ENCODE measurements at regions not wholly inside any gene's neighbourhood (a gene's known extent, or its start where the extent isn't known, plus 50 kb on each side); places are given as distances from the start of the nearest gene placed in this dataset.

GRCh38 chr18:47422524-47422923 is 171.1 kb upstream of the SKOR2 start:
- no peaks in the 10 kb centered on the region for H3K9me3 ChIP-seq (ENCODE audit: low read length)
- H3K9ac ChIP-seq (ENCODE audit: low read length) = no peak overlapping the region
- H3K36me3 ChIP-seq (ENCODE audit: insufficient read depth, low read length) = no peaks in the 10 kb centered on the region
- no peak overlapping the region for H3K27ac ChIP-seq (ENCODE audit: low read depth, low read length)
- no peaks in the 10 kb centered on the region for H3K4me1 ChIP-seq (ENCODE audit: insufficient read depth, low read length)
- H3K27me3 ChIP-seq (ENCODE audit: control insufficient read depth in 1 of 2, insufficient read depth in 2 of 2, low read length in 2 of 2) = no peaks in the 10 kb centered on the region
- no peak overlapping the region for H3K4me3 ChIP-seq (ENCODE audit: low read depth in 1 of 2, low read length in 2 of 2)

- H3K9me3 ChIP-seq (ENCODE audit: low read length) = no peaks in the 10 kb centered on the region
- no peak overlapping the region for H3K4me3 ChIP-seq (ENCODE audit: low read depth in 1 of 2, low read length in 2 of 2)
- H3K27me3 ChIP-seq (ENCODE audit: control insufficient read depth in 1 of 2, insufficient read depth in 2 of 2, low read length in 2 of 2) = no peaks in the 10 kb centered on the region
- H3K4me1 ChIP-seq (ENCODE audit: insufficient read depth, low read length) = no peaks in the 10 kb centered on the region
- H3K27ac ChIP-seq (ENCODE audit: low read depth, low read length) = no peak overlapping the region
- H3K36me3 ChIP-seq (ENCODE audit: insufficient read depth, low read length) = no peaks in the 10 kb centered on the region
- H3K9ac ChIP-seq (ENCODE audit: low read length) = no peak overlapping the region
Measured at GRCh38 chr18:47420130-47420529, 168.7 kb upstream of the SKOR2 start.

GRCh38 chr18:47418746-47419145 is 167.3 kb upstream of the SKOR2 start:
- Histone ChIP-seq H3K27me3 (ENCODE audit: control insufficient read depth in 1 of 2, insufficient read depth in 2 of 2, low read length in 2 of 2) (no peaks in the 10 kb centered on the region), H3K4me3 (ENCODE audit: low read depth in 1 of 2, low read length in 2 of 2) (no peak overlapping the region), H3K4me1 (ENCODE audit: insufficient read depth, low read length) (no peaks in the 10 kb centered on the region), H3K36me3 (ENCODE audit: insufficient read depth, low read length) (no peaks in the 10 kb centered on the region), H3K9me3 (ENCODE audit: low read length) (no peaks in the 10 kb centered on the region), H3K9ac (ENCODE audit: low read length) (no peak overlapping the region), H3K27ac (ENCODE audit: low read depth, low read length) (no peak overlapping the region)

GRCh38 chr18:47417807-47418206 is 166.3 kb upstream of the SKOR2 start:
- Histone ChIP-seq H3K27me3 (ENCODE audit: control insufficient read depth in 1 of 2, insufficient read depth in 2 of 2, low read length in 2 of 2) (no peaks in the 10 kb centered on the region), H3K36me3 (ENCODE audit: insufficient read depth, low read length) (no peaks in the 10 kb centered on the region)

GRCh38 chr18:47415881-47416280 is 164.4 kb upstream of the SKOR2 start:
- Histone ChIP-seq H3K9ac (ENCODE audit: low read length) (no peak overlapping the region), H3K4me1 (ENCODE audit: insufficient read depth, low read length) (no peaks in the 10 kb centered on the region), H3K36me3 (ENCODE audit: insufficient read depth, low read length) (no peaks in the 10 kb centered on the region), H3K9me3 (ENCODE audit: low read length) (no peaks in the 10 kb centered on the region), H3K4me3 (ENCODE audit: low read depth in 1 of 2, low read length in 2 of 2) (no peak overlapping the region), H3K27ac (ENCODE audit: low read depth, low read length) (no peak overlapping the region), H3K27me3 (ENCODE audit: control insufficient read depth in 1 of 2, insufficient read depth in 2 of 2, low read length in 2 of 2) (no peaks in the 10 kb centered on the region)

More at GRCh38 chr18:47417807-47418206, 166.3 kb upstream of the SKOR2 start:
- H3K9me3 ChIP-seq (ENCODE audit: low read length) = no peaks in the 10 kb centered on the region
- no peak overlapping the region for H3K27ac ChIP-seq (ENCODE audit: low read depth, low read length)
- H3K4me1 ChIP-seq (ENCODE audit: insufficient read depth, low read length) = no peaks in the 10 kb centered on the region
- H3K9ac ChIP-seq (ENCODE audit: low read length) = no peak overlapping the region
- no peak overlapping the region for H3K4me3 ChIP-seq (ENCODE audit: low read depth in 1 of 2, low read length in 2 of 2)

- H3K27me3 ChIP-seq (ENCODE audit: control insufficient read depth in 1 of 2, insufficient read depth in 2 of 2, low read length in 2 of 2) = no peaks in the 10 kb centered on the region
- no peak overlapping the region for H3K9ac ChIP-seq (ENCODE audit: low read length)
- H3K4me3 ChIP-seq (ENCODE audit: low read depth in 1 of 2, low read length in 2 of 2) = no peak overlapping the region
- H3K9me3 ChIP-seq (ENCODE audit: low read length) = no peaks in the 10 kb centered on the region
- no peaks in the 10 kb centered on the region for H3K36me3 ChIP-seq (ENCODE audit: insufficient read depth, low read length)
- no peaks in the 10 kb centered on the region for H3K4me1 ChIP-seq (ENCODE audit: insufficient read depth, low read length)
- no peak overlapping the region for H3K27ac ChIP-seq (ENCODE audit: low read depth, low read length)
Measured at GRCh38 chr18:47413327-47413726, 161.9 kb upstream of the SKOR2 start.

- no peaks in the 10 kb centered on the region for H3K27me3 ChIP-seq (ENCODE audit: control insufficient read depth in 1 of 2, insufficient read depth in 2 of 2, low read length in 2 of 2)
- H3K4me3 ChIP-seq (ENCODE audit: low read depth in 1 of 2, low read length in 2 of 2) = no peak overlapping the region
- no peak overlapping the region for H3K9ac ChIP-seq (ENCODE audit: low read length)
- H3K9me3 ChIP-seq (ENCODE audit: low read length) = no peaks in the 10 kb centered on the region
- H3K4me1 ChIP-seq (ENCODE audit: insufficient read depth, low read length) = no peaks in the 10 kb centered on the region
- H3K36me3 ChIP-seq (ENCODE audit: insufficient read depth, low read length) = no peaks in the 10 kb centered on the region
- H3K27ac ChIP-seq (ENCODE audit: low read depth, low read length) = no peak overlapping the region
Measured at GRCh38 chr18:47412924-47413323, 161.5 kb upstream of the SKOR2 start.

GRCh38 chr18:47411159-47411558 is 159.7 kb upstream of the SKOR2 start:
- Histone ChIP-seq H3K36me3 (ENCODE audit: insufficient read depth, low read length) (no peaks in the 10 kb centered on the region), H3K27ac (ENCODE audit: low read depth, low read length) (no peak overlapping the region), H3K9ac (ENCODE audit: low read length) (no peak overlapping the region), H3K9me3 (ENCODE audit: low read length) (no peaks in the 10 kb centered on the region), H3K27me3 (ENCODE audit: control insufficient read depth in 1 of 2, insufficient read depth in 2 of 2, low read length in 2 of 2) (no peaks in the 10 kb centered on the region), H3K4me1 (ENCODE audit: insufficient read depth, low read length) (no peaks in the 10 kb centered on the region), H3K4me3 (ENCODE audit: low read depth in 1 of 2, low read length in 2 of 2) (no peak overlapping the region)

GRCh38 chr18:47410139-47410538 is 158.7 kb upstream of the SKOR2 start:
- Histone ChIP-seq H3K27ac (ENCODE audit: low read depth, low read length) (no peak overlapping the region), H3K27me3 (ENCODE audit: control insufficient read depth in 1 of 2, insufficient read depth in 2 of 2, low read length in 2 of 2) (no peaks in the 10 kb centered on the region), H3K4me1 (ENCODE audit: insufficient read depth, low read length) (no peaks in the 10 kb centered on the region), H3K9me3 (ENCODE audit: low read length) (no peaks in the 10 kb centered on the region), H3K9ac (ENCODE audit: low read length) (no peak overlapping the region), H3K36me3 (ENCODE audit: insufficient read depth, low read length) (no peaks in the 10 kb centered on the region), H3K4me3 (ENCODE audit: low read depth in 1 of 2, low read length in 2 of 2) (no peak overlapping the region)

- no peak overlapping the region for H3K9ac ChIP-seq (ENCODE audit: low read length)
- no peaks in the 10 kb centered on the region for H3K4me1 ChIP-seq (ENCODE audit: insufficient read depth, low read length)
- H3K9me3 ChIP-seq (ENCODE audit: low read length) = no peaks in the 10 kb centered on the region
- H3K36me3 ChIP-seq (ENCODE audit: insufficient read depth, low read length) = no peaks in the 10 kb centered on the region
- H3K27me3 ChIP-seq (ENCODE audit: control insufficient read depth in 1 of 2, insufficient read depth in 2 of 2, low read length in 2 of 2) = no peaks in the 10 kb centered on the region
- H3K27ac ChIP-seq (ENCODE audit: low read depth, low read length) = no peak overlapping the region
- H3K4me3 ChIP-seq (ENCODE audit: low read depth in 1 of 2, low read length in 2 of 2) = no peak overlapping the region
Measured at GRCh38 chr18:47409519-47409918, 158.1 kb upstream of the SKOR2 start.

GRCh38 chr18:47407736-47408135 is 156.3 kb upstream of the SKOR2 start:
- H3K9me3 ChIP-seq (ENCODE audit: low read length) = no peaks in the 10 kb centered on the region
- no peak overlapping the region for H3K27ac ChIP-seq (ENCODE audit: low read depth, low read length)
- no peak overlapping the region for H3K9ac ChIP-seq (ENCODE audit: low read length)
- H3K4me3 ChIP-seq (ENCODE audit: low read depth in 1 of 2, low read length in 2 of 2) = no peak overlapping the region
- H3K4me1 ChIP-seq (ENCODE audit: insufficient read depth, low read length) = no peaks in the 10 kb centered on the region
- no peaks in the 10 kb centered on the region for H3K27me3 ChIP-seq (ENCODE audit: control insufficient read depth in 1 of 2, insufficient read depth in 2 of 2, low read length in 2 of 2)
- no peaks in the 10 kb centered on the region for H3K36me3 ChIP-seq (ENCODE audit: insufficient read depth, low read length)

GRCh38 chr18:47404845-47405244 is 153.4 kb upstream of the SKOR2 start:
- Histone ChIP-seq H3K9me3 (ENCODE audit: low read length) (no peaks in the 10 kb centered on the region), H3K9ac (ENCODE audit: low read length) (no peak overlapping the region), H3K4me3 (ENCODE audit: low read depth in 1 of 2, low read length in 2 of 2) (no peak overlapping the region), H3K36me3 (ENCODE audit: insufficient read depth, low read length) (no peaks in the 10 kb centered on the region), H3K27me3 (ENCODE audit: control insufficient read depth in 1 of 2, insufficient read depth in 2 of 2, low read length in 2 of 2) (no peaks in the 10 kb centered on the region), H3K4me1 (ENCODE audit: insufficient read depth, low read length) (no peaks in the 10 kb centered on the region), H3K27ac (ENCODE audit: low read depth, low read length) (no peak overlapping the region)

Data from muscle layer of colon (tissue), 2 donors.